ENCODE measurements at regions not wholly inside any gene's neighbourhood (a gene's known extent, or its start where the extent isn't known, plus 50 kb on each side); places are given as distances from the start of the nearest gene placed in this dataset.

GRCh38 chr12:126337556-126338441 is 1272.6 kb downstream of the AACS start:
- DNase-seq, result no peak

GRCh38 chr12:126342866-126343265 is 1277.6 kb downstream of the AACS start:
- DNase-seq, result no peak

- no peak for DNase-seq
Observed at GRCh38 chr12:126343321-126343720, 1278.1 kb downstream of the AACS start.

- no peak for DNase-seq
Observed at GRCh38 chr12:126346087-126346486, 1280.9 kb downstream of the AACS start.

GRCh38 chr12:126347421-126347820 is 1282.2 kb downstream of the AACS start:
- no peak for DNase-seq

GRCh38 chr12:126349383-126349782 is 1284.1 kb downstream of the AACS start:
- DNase-seq, result peak in 23 of 58 donors; percentile 1 to 56 (median 15)

- DNase-seq, result no peak
Observed at GRCh38 chr12:126353604-126354003, 1288.4 kb downstream of the AACS start.

GRCh38 chr12:126354633-126355032 is 1289.4 kb downstream of the AACS start:
- no peak for DNase-seq

- no peak for DNase-seq
Observed at GRCh38 chr12:126355346-126355745, 1290.1 kb downstream of the AACS start.

- no peak for DNase-seq
Observed at GRCh38 chr12:126358806-126359205, 1293.6 kb downstream of the AACS start.

- no peak for DNase-seq
Observed at GRCh38 chr12:126359216-126359615, 1294.0 kb downstream of the AACS start.

- no peak for DNase-seq
Observed at GRCh38 chr12:126361804-126362203, 1296.6 kb downstream of the AACS start.

- no peak for DNase-seq
Observed at GRCh38 chr12:126362493-126362892, 1297.3 kb downstream of the AACS start.

- DNase-seq, result no peak
Observed at GRCh38 chr12:126362964-126363363, 1297.7 kb downstream of the AACS start.

GRCh38 chr12:126369487-126370463 is 1304.5 kb downstream of the AACS start:
- DNase-seq, result no peak

- DNase-seq, result no peak
Observed at GRCh38 chr12:126383506-126383905, 1318.3 kb downstream of the AACS start.

- DNase-seq, result no peak
Observed at GRCh38 chr12:126384026-126384564, 1318.9 kb downstream of the AACS start.

GRCh38 chr12:126385785-126386184 is 1320.5 kb downstream of the AACS start:
- DNase-seq, result no peak

GRCh38 chr12:126389220-126389841 is 1324.1 kb downstream of the AACS start:
- no peak for DNase-seq

- no peak for DNase-seq
Observed at GRCh38 chr12:126389961-126390360, 1324.7 kb downstream of the AACS start.

- DNase-seq, result no peak
Observed at GRCh38 chr12:126390969-126391566, 1325.8 kb downstream of the AACS start.
